Lung microvascular endothelial cell (primary cell): ENCODE measurements at regions not wholly inside any gene's neighbourhood (a gene's known extent, or its start where the extent isn't known, plus 50 kb on each side); places are given as distances from the start of the nearest gene placed in this dataset.
A peak's percentile ranks its signal among the peaks of the same experiment; 100 is the strongest.

Experiments used
- DNase-seq, 2 donors: peaks; one replicate each; pipeline versions ENCODE4 v3.0.0 to v3.0.0-alpha.2; 2010; ENCODE audit warnings: low read depth in 2 of 2

DNA sequence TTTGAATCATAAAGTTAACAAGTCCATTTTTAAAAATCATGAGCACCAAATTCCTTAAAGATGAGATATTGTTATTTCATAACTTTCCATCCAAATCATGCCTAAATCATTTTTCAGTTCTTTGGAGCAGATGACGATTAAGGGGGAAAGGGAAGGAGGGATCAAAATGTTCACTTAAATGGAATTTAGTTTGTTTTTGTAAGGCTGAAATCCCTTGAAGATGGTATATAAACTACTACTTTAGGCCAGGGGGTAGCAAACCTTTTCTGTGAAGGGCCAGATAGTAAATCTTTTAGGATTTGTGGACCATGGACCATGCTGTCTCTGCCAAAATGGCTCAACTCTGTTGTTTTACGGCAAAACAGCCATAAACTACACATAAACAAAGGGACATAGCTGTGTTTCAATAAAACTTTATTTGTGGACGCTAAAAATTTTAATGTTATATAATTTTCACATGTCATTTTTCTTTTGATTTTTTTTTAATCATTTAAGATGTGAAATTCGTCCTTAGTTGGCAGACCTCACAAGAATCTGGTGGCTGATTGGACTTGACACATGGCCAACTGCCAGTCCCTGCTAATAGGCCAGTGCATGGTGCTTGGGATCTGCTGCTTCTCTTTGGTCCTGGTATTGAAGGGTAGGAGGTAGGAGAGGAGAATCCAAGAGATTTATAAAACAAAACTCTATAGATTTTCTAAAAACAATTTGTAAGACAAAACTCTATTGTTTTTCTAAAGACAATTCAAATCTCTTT is 52.0 kb upstream of the RTN4 start:
- DNase-seq: peak; percentile 43 to 82

DNA sequence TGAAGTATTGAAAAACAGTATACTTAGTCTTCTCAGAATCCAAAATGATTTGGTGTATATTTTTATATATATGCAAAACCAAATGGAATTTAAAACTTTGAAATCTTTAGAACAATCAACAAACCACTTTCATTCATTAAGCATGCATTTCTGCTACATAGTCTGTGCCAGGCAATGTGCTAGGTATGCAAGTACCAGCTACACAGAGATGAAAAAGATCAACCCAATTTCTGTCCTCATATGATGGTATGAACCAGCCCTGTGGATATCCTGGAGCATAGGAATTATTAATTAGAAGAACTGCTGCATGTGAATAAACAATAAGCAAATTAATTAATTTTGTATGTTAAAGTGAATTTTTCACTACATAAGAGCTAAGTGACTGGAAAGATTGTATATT is 51.2 kb upstream of the RTN4 start:
- DNase-seq: no peak

DNA sequence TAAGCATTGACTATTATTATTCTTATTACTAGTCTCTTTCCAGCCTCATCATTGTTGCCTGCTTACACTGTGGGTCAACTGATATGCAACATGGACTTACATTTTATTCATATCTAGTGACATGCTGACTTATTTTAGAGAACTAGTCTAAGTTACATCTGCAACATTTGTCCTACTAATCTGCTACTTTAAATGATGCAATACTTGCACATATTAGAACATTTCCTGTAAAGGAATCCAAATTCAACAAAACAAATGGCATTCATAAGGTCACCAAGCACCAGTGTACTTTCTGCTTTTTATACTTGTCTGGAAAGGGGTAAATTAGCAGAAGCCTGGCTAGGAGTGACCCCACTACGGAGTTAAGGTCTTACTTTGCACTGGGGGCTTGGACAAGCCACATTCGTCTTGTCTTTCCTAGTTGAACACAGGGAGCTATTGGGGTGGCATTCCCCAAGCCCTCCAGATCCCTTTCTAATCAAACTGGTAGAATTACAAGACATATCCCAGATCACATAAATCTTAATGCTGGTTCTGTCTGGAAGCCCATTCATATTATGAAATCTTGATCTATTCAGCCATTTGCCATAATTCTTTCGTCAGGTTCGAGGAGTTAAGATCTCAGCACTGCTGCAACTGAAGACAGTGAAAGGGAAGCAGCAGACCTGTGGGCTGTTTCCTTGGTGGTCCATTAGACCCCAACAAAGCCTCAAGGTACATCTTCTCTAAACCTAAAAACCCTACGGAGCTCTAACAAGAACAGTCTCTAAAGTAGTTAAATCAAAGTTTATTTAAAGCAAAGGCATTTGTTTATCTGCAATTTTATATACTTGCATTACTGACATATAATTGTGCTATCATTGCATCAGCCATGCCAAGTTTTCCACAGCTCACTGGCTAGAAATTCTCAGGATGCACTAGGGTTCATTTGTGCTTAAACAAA is 49.9 kb upstream of the RTN4 start:
- peak; percentile 42 to 80 for DNase-seq
